ENCODE measurements at regions not wholly inside any gene's neighbourhood (a gene's known extent, or its start where the extent isn't known, plus 50 kb on each side); places are given as distances from the start of the nearest gene placed in this dataset.
A peak's percentile ranks its signal among the peaks of the same experiment; 100 is the strongest.
"Not testable (repeated sequence)": the region's sequence is repeated elsewhere in the genome, so short reads cannot be mapped to it uniquely, and the experiment has no call there.

GRCh38 chrX:40530509-40530908 lies 50.3 kb upstream of the ATP6AP2 start:
- no peak for DNase-seq (ENCODE audit: low read depth in 2 of 3, low spot score in 2 of 3)

DNA sequence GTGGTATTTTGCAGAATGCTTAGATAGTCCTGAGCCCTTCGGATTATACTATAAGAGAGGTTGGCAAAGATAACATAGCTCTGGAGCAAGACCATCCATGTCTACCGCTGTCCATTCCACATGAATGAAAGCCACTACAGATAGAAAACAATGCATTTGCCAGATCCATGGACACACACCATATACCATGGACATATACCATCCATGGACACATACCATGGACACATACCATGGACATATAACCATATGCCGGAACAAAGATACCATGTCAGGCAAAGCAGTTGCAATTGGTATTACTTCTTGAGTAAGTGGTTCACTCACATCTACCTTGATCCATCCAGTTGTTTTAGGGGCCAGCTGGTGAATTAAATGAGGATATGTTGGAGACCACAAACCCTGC lies 53.2 kb upstream of the ATP6AP2 start:
- DNase-seq (ENCODE audit: low read depth in 2 of 3, low spot score in 2 of 3): no peak

DNA sequence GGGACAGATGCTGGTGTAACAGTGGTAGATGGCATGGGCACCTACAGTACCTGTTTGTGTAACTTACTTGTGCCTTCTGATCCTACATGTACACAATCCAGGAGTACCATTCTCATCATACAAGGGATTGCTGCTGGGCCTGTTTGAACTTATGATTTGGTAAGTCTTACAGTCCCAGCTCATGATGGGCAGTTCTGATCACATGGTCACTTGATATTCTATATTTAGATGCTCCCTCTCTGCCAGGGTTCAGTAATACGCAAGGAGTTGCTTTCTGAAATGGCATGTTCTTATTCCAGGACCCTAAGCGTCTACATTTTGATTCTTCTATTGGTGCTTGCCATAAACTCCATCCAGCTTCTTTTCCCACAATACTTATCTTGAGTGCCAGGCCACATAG lies 54.4 kb upstream of the ATP6AP2 start:
- DNase-seq (ENCODE audit: low read depth in 2 of 3, low spot score in 2 of 3): no peak

DNA sequence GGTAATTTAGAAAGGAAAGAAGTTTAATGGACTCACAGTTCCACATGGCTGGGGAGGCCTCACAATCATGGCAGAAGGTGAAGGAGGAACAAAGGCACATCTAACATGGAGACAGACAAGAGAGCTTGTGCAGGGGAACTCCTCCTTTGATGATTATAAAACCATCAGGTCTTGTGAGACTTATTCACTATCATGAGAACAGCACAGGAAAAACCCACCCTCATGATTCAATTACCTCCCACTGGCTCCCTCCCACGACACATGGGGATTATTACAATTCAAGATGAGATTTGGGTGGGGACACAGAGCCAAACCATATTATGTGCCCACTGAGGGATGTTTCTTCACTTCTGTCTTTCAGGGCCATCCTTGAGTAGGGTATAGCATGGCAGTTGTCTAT lies 54.9 kb upstream of the ATP6AP2 start:
- DNase-seq (ENCODE audit: low read depth in 2 of 3, low spot score in 2 of 3): not testable (repeated sequence)

- DNase-seq (ENCODE audit: low read depth in 2 of 3, low spot score in 2 of 3): no peak
These were observed 56.3 kb upstream of the ATP6AP2 start for GRCh38 chrX:40524423-40524822.

DNA sequence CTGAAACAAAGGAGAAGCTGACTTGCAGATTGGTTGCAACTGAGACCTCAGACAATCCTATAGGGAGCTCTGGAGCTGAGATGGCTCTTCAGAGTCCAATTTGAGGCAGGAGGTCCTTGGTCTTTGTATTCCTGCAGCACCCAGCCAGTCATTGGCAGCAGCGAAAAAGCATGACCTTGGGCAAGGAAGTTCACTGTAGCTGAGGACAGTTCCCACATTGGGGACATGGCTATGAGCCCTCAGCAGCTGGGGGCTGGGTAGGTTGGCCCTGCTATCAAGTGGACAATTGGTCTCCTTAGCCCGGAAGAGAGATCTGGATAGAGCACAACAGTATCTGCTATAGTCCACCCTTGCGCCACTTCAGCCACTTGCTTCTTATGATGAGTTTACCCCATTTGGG lies 56.9 kb upstream of the ATP6AP2 start:
- DNase-seq (ENCODE audit: low read depth in 2 of 3, low spot score in 2 of 3): no peak

DNA sequence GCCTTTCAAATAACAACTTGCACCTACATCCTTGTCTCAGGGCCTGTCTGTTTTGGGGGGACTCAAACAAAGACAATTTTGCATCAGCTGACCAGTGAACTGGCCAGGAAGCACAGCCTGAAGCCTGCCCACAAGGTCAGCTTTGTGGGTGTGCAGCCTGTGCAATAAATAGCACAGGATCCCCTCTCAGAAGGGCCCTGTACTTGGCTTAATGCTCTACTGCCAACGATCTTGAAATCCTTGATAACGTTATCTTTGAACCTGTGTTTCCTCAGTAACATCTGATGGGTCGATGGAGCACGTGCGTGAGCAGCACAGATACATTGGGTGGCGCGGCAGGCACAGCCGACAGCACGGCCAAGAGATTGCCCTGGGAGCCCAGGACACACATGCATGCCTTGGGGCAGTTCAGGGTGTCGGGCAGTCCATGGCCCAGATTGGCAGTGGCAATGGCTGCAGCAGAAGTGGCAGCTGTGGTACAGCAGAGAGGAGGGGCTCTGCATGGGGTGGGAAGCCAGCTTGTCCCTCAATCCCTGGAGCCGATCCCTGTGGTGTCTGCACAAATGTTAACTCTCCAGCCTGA lies 58.8 kb upstream of the ATP6AP2 start:
- no peak for DNase-seq (ENCODE audit: low read depth in 2 of 3, low spot score in 2 of 3)

DNA sequence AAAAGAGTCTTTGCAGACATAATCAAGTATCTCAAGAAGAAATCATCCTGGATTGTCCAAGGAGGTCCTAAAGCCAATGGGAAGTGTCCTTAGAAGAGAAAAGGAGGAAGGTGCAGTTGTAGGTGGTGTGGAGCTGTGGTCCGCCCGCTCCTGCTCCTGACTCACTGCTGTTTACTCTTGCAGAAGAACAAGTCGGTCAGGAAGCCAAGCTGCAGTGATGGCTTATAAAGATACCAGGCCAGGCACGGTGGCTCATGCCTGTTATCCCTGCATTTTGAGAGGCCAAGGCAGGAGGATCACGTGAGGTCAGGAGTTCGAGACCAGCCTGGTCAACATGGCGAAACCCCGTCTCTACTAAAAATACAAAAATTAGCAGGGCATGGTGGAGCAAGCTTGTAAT lies 66.4 kb upstream of the ATP6AP2 start:
- no peak for DNase-seq (ENCODE audit: low read depth in 2 of 3, low spot score in 2 of 3)

DNA sequence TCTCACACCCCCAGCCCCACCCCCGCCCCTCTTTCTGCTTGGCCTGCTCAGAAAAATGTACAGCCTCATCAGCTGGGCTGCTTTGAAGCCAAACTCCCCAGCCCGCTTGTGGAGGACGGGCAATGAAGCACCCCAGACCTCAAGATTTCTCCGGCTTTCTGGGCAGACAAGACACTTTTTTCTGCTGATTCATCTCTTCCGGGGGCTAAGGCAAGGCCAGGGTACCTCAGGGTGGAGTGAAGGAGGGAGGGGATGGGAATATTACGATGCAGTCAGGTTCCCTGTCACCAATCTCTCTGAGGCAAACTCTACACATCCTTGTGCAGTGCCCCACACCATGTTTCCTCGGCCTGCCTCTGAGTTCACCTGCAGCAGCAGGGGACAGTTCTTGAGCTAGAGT lies 66.9 kb upstream of the ATP6AP2 start:
- no peak for DNase-seq (ENCODE audit: low read depth in 2 of 3, low spot score in 2 of 3)

GRCh38 chrX:40513012-40513411 lies 67.8 kb upstream of the ATP6AP2 start:
- no peak for DNase-seq (ENCODE audit: low read depth in 2 of 3, low spot score in 2 of 3)

- DNase-seq (ENCODE audit: low read depth in 2 of 3, low spot score in 2 of 3): no peak
These were observed 69.5 kb upstream of the ATP6AP2 start for GRCh38 chrX:40511258-40511657.

GRCh38 chrX:40508560-40508959 lies 72.2 kb upstream of the ATP6AP2 start:
- DNase-seq (ENCODE audit: low read depth in 2 of 3, low spot score in 2 of 3): peak in 1 of 3 donors; percentile 21

- no peak for DNase-seq (ENCODE audit: low read depth in 2 of 3, low spot score in 2 of 3)
These were observed 74.4 kb upstream of the ATP6AP2 start for GRCh38 chrX:40506201-40506985.

- no peak for DNase-seq (ENCODE audit: low read depth in 2 of 3, low spot score in 2 of 3)
These were observed 75.8 kb upstream of the ATP6AP2 start for GRCh38 chrX:40504801-40505605.

GRCh38 chrX:40503094-40503493 lies 77.7 kb upstream of the ATP6AP2 start:
- DNase-seq (ENCODE audit: low read depth in 2 of 3, low spot score in 2 of 3): no peak

GRCh38 chrX:40502688-40503087 lies 78.1 kb upstream of the ATP6AP2 start:
- DNase-seq (ENCODE audit: low read depth in 2 of 3, low spot score in 2 of 3): no peak

- no peak for DNase-seq (ENCODE audit: low read depth in 2 of 3, low spot score in 2 of 3)
These were observed 79.5 kb upstream of the ATP6AP2 start for GRCh38 chrX:40501164-40501855.

DNA sequence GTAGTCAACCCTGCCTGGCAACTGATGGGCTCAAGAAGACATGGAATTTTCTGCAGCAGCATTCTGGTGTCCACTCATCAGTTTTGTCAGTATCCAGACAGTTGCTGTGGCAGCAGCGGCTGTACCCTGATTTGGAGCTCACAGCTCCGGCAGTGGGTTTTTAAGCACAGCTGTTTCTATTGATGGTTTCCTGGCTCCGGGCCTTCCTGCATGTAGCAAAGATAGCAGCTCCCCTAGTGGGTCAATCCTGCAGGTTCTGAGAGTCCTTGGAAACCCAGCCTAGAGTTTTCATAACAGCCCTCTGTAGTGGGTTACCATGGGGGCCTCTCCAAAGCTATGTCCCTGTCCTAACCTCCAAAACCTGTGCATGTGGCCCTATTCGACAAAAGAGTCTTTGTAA lies 84.0 kb upstream of the ATP6AP2 start:
- peak in 2 of 3 donors; percentile 18 to 51 for DNase-seq (ENCODE audit: low read depth in 2 of 3, low spot score in 2 of 3)

- DNase-seq (ENCODE audit: low read depth in 2 of 3, low spot score in 2 of 3): no peak
These were observed 85.1 kb upstream of the ATP6AP2 start for GRCh38 chrX:40495659-40496058.

DNA sequence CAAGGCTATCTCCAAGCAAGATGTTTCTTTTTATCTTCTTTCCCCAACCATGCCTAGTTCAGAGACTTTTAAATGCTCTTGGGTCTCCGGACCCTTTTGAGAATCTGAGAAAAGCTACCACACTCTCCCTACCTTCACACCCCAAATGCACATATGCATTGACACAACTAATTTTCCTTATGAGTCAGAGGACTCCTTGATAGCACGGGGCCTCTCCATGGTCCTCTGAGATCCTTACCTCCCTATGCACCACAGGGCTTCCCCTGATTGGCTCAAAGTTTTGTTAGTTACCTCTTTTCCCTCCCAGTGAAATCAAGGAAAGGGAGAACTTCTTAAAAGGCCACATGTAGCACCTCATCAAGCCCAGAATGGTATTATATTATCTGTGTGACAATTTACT lies 86.8 kb upstream of the ATP6AP2 start:
- DNase-seq (ENCODE audit: low read depth in 2 of 3, low spot score in 2 of 3): no peak

DNA sequence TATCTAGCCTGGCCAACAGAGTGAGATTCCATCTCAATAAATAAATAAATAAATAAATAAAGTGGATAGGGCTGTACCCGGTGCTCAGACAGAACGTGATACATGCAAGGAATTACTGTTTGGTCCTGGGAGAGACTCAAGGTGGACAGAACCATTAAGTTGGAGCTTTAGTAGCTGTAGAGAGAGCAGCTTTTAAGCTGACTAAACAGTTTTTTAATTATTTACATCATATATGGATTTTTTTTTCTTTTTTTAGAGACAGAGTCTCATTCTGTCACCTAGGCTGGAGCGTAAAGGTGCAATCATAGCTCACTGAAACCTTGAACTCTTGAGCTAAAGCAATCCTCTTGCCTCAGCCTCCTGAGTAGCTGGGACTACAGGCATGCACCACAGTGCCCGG lies 92.5 kb upstream of the ATP6AP2 start:
- DNase-seq (ENCODE audit: low read depth in 2 of 3, low spot score in 2 of 3): no peak

Data from hematopoietic multipotent progenitor cell (in vitro differentiated cells).